ENCODE measurements at regions not wholly inside any gene's neighbourhood (a gene's known extent, or its start where the extent isn't known, plus 50 kb on each side); places are given as distances from the start of the nearest gene placed in this dataset.

- TF ChIP-seq EZH2phosphoT487 (IDR thresholded peaks at IDR 0.05; ENCODE audit: insufficient read depth, low read depth) (no peak), EZH2 (IDR thresholded peaks at IDR 0.05; ENCODE audit: insufficient read depth, poor library complexity, severe bottlenecking) (no peak)
These were observed 56.6 kb upstream of the IL17B start for GRCh38 chr5:149435660-149436059.

Data from GM23248 (cell line).